ENCODE measurements at regions not wholly inside any gene's neighbourhood (a gene's known extent, or its start where the extent isn't known, plus 50 kb on each side); places are given as distances from the start of the nearest gene placed in this dataset.

DNA sequence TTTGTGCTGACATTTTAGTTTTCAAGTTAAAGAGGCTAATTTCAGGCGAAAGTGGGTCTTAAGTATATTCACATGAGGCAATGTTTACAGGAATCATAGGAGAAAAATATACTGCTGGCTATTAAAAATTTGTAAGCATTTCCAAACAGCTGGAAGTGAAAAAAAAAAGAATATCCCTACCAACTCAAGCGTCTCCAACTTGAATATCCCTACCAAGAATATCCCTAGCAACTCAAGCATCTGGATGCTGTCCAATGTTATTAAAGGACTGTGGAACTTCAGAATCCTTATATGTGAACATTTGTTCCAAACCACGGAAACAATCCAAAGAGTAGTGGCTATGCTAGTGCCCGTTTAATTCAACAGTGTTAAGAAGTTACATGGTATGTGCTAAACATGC, 1303.0 kb downstream of the GATA3 start:
- H3K18ac ChIP-seq (ENCODE audit: low read depth, low read length) = no peak overlapping the region
- H3K79me1 ChIP-seq (ENCODE audit: low read depth in 1 of 2, low read length in 2 of 2) = no peaks in the 10 kb centered on the region
- no peaks in the 10 kb centered on the region for H3K9me1 ChIP-seq (ENCODE audit: insufficient read depth, low read length)
- H4K91ac ChIP-seq (ENCODE audit: insufficient read depth, low read depth, low read length) = no peak overlapping the region
- no peak overlapping the region for H3K4me2 ChIP-seq (ENCODE audit: low read depth, low read length)
- no CpG with 5 or more reads among the region's 4 CpGs for WGBS, 2 experiments (ENCODE audit: extremely low coverage in 2 of 2, insufficient read length in 1 of 2)
- ChIA-PET POLR2A (ENCODE audit: unreplicated experiment) (no interaction called here), CTCF (no interaction called here)
- H3K4me3 ChIP-seq (ENCODE audit: insufficient read depth, low read depth, low read length) = no peak overlapping the region
- dilution Hi-C loops (cut with HindIII; ENCODE audit: low sequenced_read_pairs, unreplicated experiment) = no loop called here
- H2AK5ac ChIP-seq (ENCODE audit: low read depth, low read length) = no peak overlapping the region
- intact Hi-C loops (cut with micrococcal nuclease) = no loop called here
- no peaks in the 10 kb centered on the region for H3K9me3 ChIP-seq (ENCODE audit: control insufficient read depth, insufficient read depth, low read length)
- H3K4me1 ChIP-seq (ENCODE audit: control insufficient read depth, insufficient read depth, low read length) = no peaks in the 10 kb centered on the region
- H4K8ac ChIP-seq (ENCODE audit: low read depth in 2 of 2, low read length in 2 of 2) = no peak overlapping the region
- H3K14ac ChIP-seq (replicated peaks; ENCODE audit: low read depth, low read length) = no peak overlapping the region
- H2BK120ac ChIP-seq (ENCODE audit: low read depth, low read length) = no peak overlapping the region
- in situ Hi-C loops (cut with MboI; ENCODE audit: low sequenced_read_pairs) = no loop called here
- H2AFZ ChIP-seq (replicated peaks; ENCODE audit: low read length, poor library complexity) = no peak overlapping the region
- H4K20me1 ChIP-seq (ENCODE audit: insufficient read depth, low read length) = no peaks in the 10 kb centered on the region
- no TSS peak for BruUV-seq (replicated peaks)
- H3K27ac ChIP-seq (ENCODE audit: insufficient read depth, low read length) = no peak overlapping the region
- H2BK5ac ChIP-seq (ENCODE audit: low read depth, low read length, poor library complexity, severe bottlenecking) = no peak overlapping the region
- ATAC-seq (ENCODE audit: low read depth) (no peak), DNase-seq (no peak)
- no peak overlapping the region for H2AK9ac ChIP-seq (replicated peaks; ENCODE audit: low read depth, low read length, poor library complexity)
- H4K5ac ChIP-seq (ENCODE audit: low read depth, low read length) = no peak overlapping the region
- H3K9ac ChIP-seq (ENCODE audit: low read depth, low read length) = no peak overlapping the region
- H3K23ac ChIP-seq (ENCODE audit: low read depth, low read length) = no peak overlapping the region
- no peak overlapping the region for H2BK15ac ChIP-seq (ENCODE audit: low read depth, low read length)
- H3K27me3 ChIP-seq (ENCODE audit: control insufficient read depth, insufficient read depth, low read length) = no peaks in the 10 kb centered on the region
- no peak overlapping the region for H2BK20ac ChIP-seq (ENCODE audit: low read depth, low read length)
- no peaks in the 10 kb centered on the region for H3K36me3 ChIP-seq (ENCODE audit: control insufficient read depth, insufficient read depth, low read length)
- no peak overlapping the region for H3K4ac ChIP-seq (ENCODE audit: low read depth, low read length)
- no peak overlapping the region for H3K56ac ChIP-seq (ENCODE audit: extremely low read depth, insufficient read depth, low read length)
- TF ChIP-seq RAD21 (IDR thresholded peaks at IDR 0.05; ENCODE audit: low read length) (no peak), CHD1 (IDR thresholded peaks at IDR 0.05; ENCODE audit: low read depth, low read length) (no peak), POLR2A (IDR thresholded peaks at IDR 0.05; ENCODE audit: low read depth, low read length) (no peak), RFX5 (IDR thresholded peaks at IDR 0.05; ENCODE audit: low read depth, low read length) (no peak), CEBPB (IDR thresholded peaks at IDR 0.05; ENCODE audit: low read depth, low read length) (no peak), MXI1 (IDR thresholded peaks at IDR 0.05; ENCODE audit: borderline replicate concordance, low read depth, low read length) (no peak), SMC3 (IDR thresholded peaks at IDR 0.05; ENCODE audit: low read depth, low read length) (no peak), MAZ (IDR thresholded peaks at IDR 0.05; ENCODE audit: borderline replicate concordance, low read depth, low read length) (no peak), FOS (IDR thresholded peaks at IDR 0.05; ENCODE audit: low read depth, low read length) (no peak), RCOR1 (IDR thresholded peaks at IDR 0.05; ENCODE audit: insufficient replicate concordance, low read length) (no peak)
- TF ChIP-seq, protein P1, sequence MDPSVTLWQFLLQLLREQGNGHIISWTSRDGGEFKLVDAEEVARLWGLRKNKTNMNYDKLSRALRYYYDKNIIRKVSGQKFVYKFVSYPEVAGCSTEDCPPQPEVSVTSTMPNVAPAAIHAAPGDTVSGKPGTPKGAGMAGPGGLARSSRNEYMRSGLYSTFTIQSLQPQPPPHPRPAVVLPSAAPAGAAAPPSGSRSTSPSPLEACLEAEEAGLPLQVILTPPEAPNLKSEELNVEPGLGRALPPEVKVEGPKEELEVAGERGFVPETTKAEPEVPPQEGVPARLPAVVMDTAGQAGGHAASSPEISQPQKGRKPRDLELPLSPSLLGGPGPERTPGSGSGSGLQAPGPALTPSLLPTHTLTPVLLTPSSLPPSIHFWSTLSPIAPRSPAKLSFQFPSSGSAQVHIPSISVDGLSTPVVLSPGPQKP (IDR thresholded peaks at IDR 0.05; ENCODE audit: borderline replicate concordance, low read depth, low read length) = no peak
- TF ChIP-seq, protein P2, sequence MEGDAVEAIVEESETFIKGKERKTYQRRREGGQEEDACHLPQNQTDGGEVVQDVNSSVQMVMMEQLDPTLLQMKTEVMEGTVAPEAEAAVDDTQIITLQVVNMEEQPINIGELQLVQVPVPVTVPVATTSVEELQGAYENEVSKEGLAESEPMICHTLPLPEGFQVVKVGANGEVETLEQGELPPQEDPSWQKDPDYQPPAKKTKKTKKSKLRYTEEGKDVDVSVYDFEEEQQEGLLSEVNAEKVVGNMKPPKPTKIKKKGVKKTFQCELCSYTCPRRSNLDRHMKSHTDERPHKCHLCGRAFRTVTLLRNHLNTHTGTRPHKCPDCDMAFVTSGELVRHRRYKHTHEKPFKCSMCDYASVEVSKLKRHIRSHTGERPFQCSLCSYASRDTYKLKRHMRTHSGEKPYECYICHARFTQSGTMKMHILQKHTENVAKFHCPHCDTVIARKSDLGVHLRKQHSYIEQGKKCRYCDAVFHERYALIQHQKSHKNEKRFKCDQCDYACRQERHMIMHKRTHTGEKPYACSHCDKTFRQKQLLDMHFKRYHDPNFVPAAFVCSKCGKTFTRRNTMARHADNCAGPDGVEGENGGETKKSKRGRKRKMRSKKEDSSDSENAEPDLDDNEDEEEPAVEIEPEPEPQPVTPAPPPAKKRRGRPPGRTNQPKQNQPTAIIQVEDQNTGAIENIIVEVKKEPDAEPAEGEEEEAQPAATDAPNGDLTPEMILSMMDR (conservative IDR thresholded peaks at IDR 0.05; ENCODE audit: low read depth, low read length) = no peak

Measured in IMR-90 (cell line).